Neural progenitor cell (in vitro differentiated cells): ENCODE measurements at regions not wholly inside any gene's neighbourhood (a gene's known extent, or its start where the extent isn't known, plus 50 kb on each side); places are given as distances from the start of the nearest gene placed in this dataset.

Source experiments
- CTCF ChIP-seq: fragments of 200-600 bp; sonication (generic); IDR thresholded peaks from 2 replicates; pipeline ENCODE4 v1.5.1; 2017; ENCODE audit warnings: antibody characterized with exemption, mild to moderate bottlenecking
- EZH2 ChIP-seq: fragments of 200-600 bp; sonication (generic); IDR thresholded peaks from 2 replicates; pipeline ENCODE4 v1.6.1; 2017; ENCODE audit warnings: antibody characterized with exemption, mild to moderate bottlenecking, moderate library complexity
- EZH2phosphoT487 ChIP-seq: fragments of 200-600 bp; sonication (generic); IDR thresholded peaks from 2 replicates; pipeline ENCODE4 v1.6.1; 2017; ENCODE audit warnings: antibody characterized with exemption

- TF ChIP-seq CTCF = no peak
- TF ChIP-seq EZH2 = no peak
- no peak for TF ChIP-seq EZH2phosphoT487
These were observed 181.2 kb upstream of the CIBAR2 start for GRCh38 chr16:85293458-85293857.
